Muscle of leg (tissue), 3 donors: ENCODE measurements at regions not wholly inside any gene's neighbourhood (a gene's known extent, or its start where the extent isn't known, plus 50 kb on each side); places are given as distances from the start of the nearest gene placed in this dataset.
"Not testable (repeated sequence)": the region's sequence is repeated elsewhere in the genome, so short reads cannot be mapped to it uniquely, and the experiment has no call there.

Experiments used
- DNase-seq: peaks from one replicate; pipeline ENCODE4 v3.0.0; 2013
- H3K27ac ChIP-seq: one replicate; pipeline ENCODE4 v1.5.1; 2013; ENCODE audit warnings: mild to moderate bottlenecking, low read length, control low read depth
- H3K27me3 ChIP-seq: one replicate; pipeline ENCODE4 v1.6.1; 2013; ENCODE audit warnings: low read length; ENCODE audit not compliant: control insufficient read depth, insufficient read depth
- H3K36me3 ChIP-seq: one replicate; pipeline ENCODE4 v1.6.1; 2013; ENCODE audit warnings: low read length; ENCODE audit not compliant: control insufficient read depth, insufficient read depth
- H3K4me1 ChIP-seq: one replicate; pipeline ENCODE4 v1.6.1; 2013; ENCODE audit warnings: low read length; ENCODE audit not compliant: control insufficient read depth, insufficient read depth
- H3K4me3 ChIP-seq: one replicate; pipeline ENCODE4 v1.5.1; 2013; ENCODE audit warnings: low read length, control low read depth
- H3K9me3 ChIP-seq: replicated peaks from 2 replicates; pipeline ENCODE4 v1.6.1; 2013; ENCODE audit warnings: low read depth, low read length; ENCODE audit not compliant: control insufficient read depth
- WGBS: methylation state at CpG from one replicate; pipeline ENCODE4 v1.1.5; 2013; ENCODE audit warnings: missing lambda C conversion rate; ENCODE audit not compliant: insufficient coverage; 5-methylcytosine and 5-hydroxymethylcytosine counted together

GRCh38 chr11:45739866-45740265 lies 65.1 kb upstream of the SLC35C1 start:
- no peak for DNase-seq
- peaks cover 3% of the 10 kb centered on the region for H3K4me1 ChIP-seq
- no peaks in the 10 kb centered on the region for H3K9me3 ChIP-seq
- H3K27ac ChIP-seq = no peak overlapping the region
- no peaks in the 10 kb centered on the region for H3K36me3 ChIP-seq
- H3K27me3 ChIP-seq = no peaks in the 10 kb centered on the region
- no CpG with 5 or more reads among the region's 3 CpGs for WGBS
- H3K4me3 ChIP-seq = no peak overlapping the region

- H3K4me3 ChIP-seq, H3K27me3 ChIP-seq, H3K9me3 ChIP-seq, H3K27ac ChIP-seq, H3K36me3 ChIP-seq, H3K4me1 ChIP-seq, DNase-seq: not testable (repeated sequence)
- WGBS = 54% methylated on average over 2 of the region's 22 CpGs
These were observed 65.9 kb upstream of the SLC35C1 start for GRCh38 chr11:45739071-45739470.

- H3K4me3 ChIP-seq, H3K27ac ChIP-seq: not testable (repeated sequence)
- no CpG with 5 or more reads among the region's 37 CpGs for WGBS
These were observed 66.8 kb upstream of the SLC35C1 start for GRCh38 chr11:45738194-45738593.

GRCh38 chr11:45737056-45737455 lies 67.9 kb upstream of the SLC35C1 start:
- no CpG with 5 or more reads among the region's 4 CpGs for WGBS
- H3K4me3 ChIP-seq = no peak overlapping the region
- H3K27ac ChIP-seq = no peak overlapping the region

More at GRCh38 chr11:45738194-45738593, 66.8 kb upstream of the SLC35C1 start:
- H3K27me3 ChIP-seq, DNase-seq, H3K36me3 ChIP-seq, H3K4me1 ChIP-seq, H3K9me3 ChIP-seq: not testable (repeated sequence)

GRCh38 chr11:45736424-45736823 lies 68.5 kb upstream of the SLC35C1 start:
- Histone ChIP-seq H3K4me3 (no peak overlapping the region), H3K4me1 (peaks cover 3% of the 10 kb centered on the region), H3K27ac (no peak overlapping the region), H3K36me3 (no peaks in the 10 kb centered on the region), H3K27me3 (no peaks in the 10 kb centered on the region), H3K9me3 (no peaks in the 10 kb centered on the region)
- no peak for DNase-seq
- 78% methylated on average over 1 of the region's 2 CpGs for WGBS

More at GRCh38 chr11:45737056-45737455, 67.9 kb upstream of the SLC35C1 start:
- H3K9me3 ChIP-seq = no peaks in the 10 kb centered on the region
- H3K27me3 ChIP-seq = no peaks in the 10 kb centered on the region
- H3K36me3 ChIP-seq = no peaks in the 10 kb centered on the region
- DNase-seq = no peak
- H3K4me1 ChIP-seq = peaks cover 3% of the 10 kb centered on the region

GRCh38 chr11:45733176-45733575 lies 67.8 kb upstream of the CHST1 start:
- Histone ChIP-seq H3K27ac (no peak overlapping the region), H3K27me3 (no peaks in the 10 kb centered on the region), H3K4me1 (no peaks in the 10 kb centered on the region), H3K4me3 (no peak overlapping the region), H3K36me3 (no peaks in the 10 kb centered on the region), H3K9me3 (no peaks in the 10 kb centered on the region)
- DNase-seq = no peak
- WGBS = no CpG with 5 or more reads among the region's 1 CpG

- no peak overlapping the region for H3K27ac ChIP-seq
- no peaks in the 10 kb centered on the region for H3K4me1 ChIP-seq
- DNase-seq = no peak
- H3K27me3 ChIP-seq = no peaks in the 10 kb centered on the region
- H3K4me3 ChIP-seq = no peak overlapping the region
- H3K9me3 ChIP-seq = no peaks in the 10 kb centered on the region
- no peaks in the 10 kb centered on the region for H3K36me3 ChIP-seq
These were observed 66.9 kb upstream of the CHST1 start for GRCh38 chr11:45732343-45732742.

GRCh38 chr11:45731171-45731570 lies 65.7 kb upstream of the CHST1 start:
- not testable (repeated sequence) for H3K36me3 ChIP-seq, H3K27me3 ChIP-seq, H3K4me1 ChIP-seq, H3K27ac ChIP-seq, H3K9me3 ChIP-seq, H3K4me3 ChIP-seq, DNase-seq
- WGBS = 80% methylated on average over 1 of the region's 4 CpGs

- Histone ChIP-seq H3K36me3 (no peaks in the 10 kb centered on the region), H3K27ac (no peak overlapping the region), H3K27me3 (no peaks in the 10 kb centered on the region), H3K9me3 (no peaks in the 10 kb centered on the region), H3K4me1 (no peaks in the 10 kb centered on the region), H3K4me3 (no peak overlapping the region)
- no peak for DNase-seq
- WGBS = 83% methylated on average over 3 of the region's 3 CpGs
These were observed 64.6 kb upstream of the CHST1 start for GRCh38 chr11:45730014-45730413.

GRCh38 chr11:45726493-45727054 lies 61.2 kb upstream of the CHST1 start:
- DNase-seq = no peak
- no peak overlapping the region for H3K27ac ChIP-seq
- no peaks in the 10 kb centered on the region for H3K27me3 ChIP-seq
- 74% methylated on average over 2 of the region's 2 CpGs for WGBS
- H3K9me3 ChIP-seq = no peaks in the 10 kb centered on the region
- H3K36me3 ChIP-seq = no peaks in the 10 kb centered on the region
- no peaks in the 10 kb centered on the region for H3K4me1 ChIP-seq
- H3K4me3 ChIP-seq = no peak overlapping the region
